ENCODE measurements at regions not wholly inside any gene's neighbourhood (a gene's known extent, or its start where the extent isn't known, plus 50 kb on each side); places are given as distances from the start of the nearest gene placed in this dataset.
"Not testable (repeated sequence)": the region's sequence is repeated elsewhere in the genome, so short reads cannot be mapped to it uniquely, and the experiment has no call there.

- H3F3A ChIP-seq (ENCODE audit: insufficient read depth, low read length, poor library complexity, severe bottlenecking), result no peaks in the 10 kb centered on the region
- H3K27ac ChIP-seq (ENCODE audit: low read length), result no peak overlapping the region
- no peak overlapping the region for H3K4me3 ChIP-seq (ENCODE audit: low read length)
- no peaks in the 10 kb centered on the region for H3K36me3 ChIP-seq (ENCODE audit: insufficient read depth, low read length)
- H3K9me3 ChIP-seq (ENCODE audit: low read length), result no peaks in the 10 kb centered on the region
- H3K4me2 ChIP-seq (ENCODE audit: low read length), result peak overlapping the region; percentile 19
- H3K27me3 ChIP-seq (ENCODE audit: insufficient read depth, low read depth, low read length), result no peaks in the 10 kb centered on the region
- H2AFZ ChIP-seq (ENCODE audit: low read depth, low read length), result no peak overlapping the region
- no peaks in the 10 kb centered on the region for H3K79me2 ChIP-seq (replicated peaks; ENCODE audit: insufficient read depth, low read length)
- no peaks in the 10 kb centered on the region for H4K20me1 ChIP-seq (ENCODE audit: insufficient read depth)
- H3K9ac ChIP-seq (ENCODE audit: low read length), result no peak overlapping the region
- H3K9me2 ChIP-seq (ENCODE audit: insufficient read depth, low read length), result no peaks in the 10 kb centered on the region
- peak; percentile 43 for TF ChIP-seq CTCF (IDR thresholded peaks at IDR 0.05; ENCODE audit: poor library complexity, severe bottlenecking)
- TF ChIP-seq TAF1 (IDR thresholded peaks at IDR 0.05; ENCODE audit: low read depth), result no peak
- TF ChIP-seq MXI1 (conservative IDR thresholded peaks at IDR 0.05; ENCODE audit: poor library complexity, severe bottlenecking), result no peak
- peak; percentile 47 for TF ChIP-seq SMC3 (conservative IDR thresholded peaks at IDR 0.05; ENCODE audit: poor library complexity)
- TF ChIP-seq RAD21 (conservative IDR thresholded peaks at IDR 0.05), result peak; percentile 53
Measured at GRCh38 chr4:81781799-81782198, 310.1 kb upstream of the RASGEF1B start.

DNA sequence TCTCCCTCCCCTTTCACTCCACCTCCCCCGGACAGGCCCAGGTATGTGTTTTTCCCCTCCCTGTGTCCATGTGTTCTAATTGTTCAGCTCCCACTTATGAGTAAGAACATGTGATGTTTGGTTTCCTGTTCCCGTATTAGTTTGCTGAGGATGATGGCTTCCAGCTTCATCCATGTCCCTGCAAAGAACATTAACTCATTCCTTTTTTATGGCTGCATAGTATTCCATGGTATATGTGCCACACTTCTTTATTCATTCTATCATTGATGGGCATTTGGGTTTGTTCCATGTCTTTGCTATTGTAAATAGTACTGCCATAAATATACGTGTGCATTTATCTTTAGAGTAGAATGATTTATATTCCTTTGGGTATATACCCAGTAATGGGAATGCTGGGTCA is 306.0 kb upstream of the RASGEF1B start:
- H3K9ac ChIP-seq (ENCODE audit: low read length); H3K36me3 ChIP-seq (ENCODE audit: insufficient read depth, low read length); H2AFZ ChIP-seq (ENCODE audit: low read depth, low read length); H3K4me2 ChIP-seq (ENCODE audit: low read length); H3K4me3 ChIP-seq (ENCODE audit: low read length); H3K27me3 ChIP-seq (ENCODE audit: insufficient read depth, low read depth, low read length); H3K79me2 ChIP-seq (replicated peaks; ENCODE audit: insufficient read depth, low read length); H4K20me1 ChIP-seq (ENCODE audit: insufficient read depth); H3K9me3 ChIP-seq (ENCODE audit: low read length); H3F3A ChIP-seq (ENCODE audit: insufficient read depth, low read length, poor library complexity, severe bottlenecking); H3K9me2 ChIP-seq (ENCODE audit: insufficient read depth, low read length); H3K27ac ChIP-seq (ENCODE audit: low read length): not testable (repeated sequence)

GRCh38 chr4:81776794-81777193 is 305.1 kb upstream of the RASGEF1B start:
- Histone ChIP-seq H4K20me1 (ENCODE audit: insufficient read depth) (no peaks in the 10 kb centered on the region), H3K4me2 (ENCODE audit: low read length) (no peak overlapping the region), H3K27ac (ENCODE audit: low read length) (no peak overlapping the region), H3K9me2 (ENCODE audit: insufficient read depth, low read length) (no peaks in the 10 kb centered on the region), H3K9me3 (ENCODE audit: low read length) (no peaks in the 10 kb centered on the region), H3F3A (ENCODE audit: insufficient read depth, low read length, poor library complexity, severe bottlenecking) (no peaks in the 10 kb centered on the region), H3K27me3 (ENCODE audit: insufficient read depth, low read depth, low read length) (no peaks in the 10 kb centered on the region), H3K4me3 (ENCODE audit: low read length) (no peak overlapping the region), H2AFZ (ENCODE audit: low read depth, low read length) (no peak overlapping the region), H3K36me3 (ENCODE audit: insufficient read depth, low read length) (no peaks in the 10 kb centered on the region), H3K79me2 (replicated peaks; ENCODE audit: insufficient read depth, low read length) (no peaks in the 10 kb centered on the region), H3K9ac (ENCODE audit: low read length) (no peak overlapping the region)
- TF ChIP-seq RAD21 (conservative IDR thresholded peaks at IDR 0.05) (no peak), REST (IDR thresholded peaks at IDR 0.05; ENCODE audit: borderline replicate concordance) (peak; percentile 76)
